HCT116 (cell line): ENCODE measurements at regions not wholly inside any gene's neighbourhood (a gene's known extent, or its start where the extent isn't known, plus 50 kb on each side); places are given as distances from the start of the nearest gene placed in this dataset.

ENCODE experiments used
- ATAC-seq: fragments of 200-7000 bp; cut with Tn5 transposase; 2 replicates; pipeline ENCODE4 v1.9.1; 2020; ENCODE audit warnings: mild to moderate bottlenecking, moderate library complexity
- BruUV-seq: library from RNA; stranded (reverse); fragments of 400-500 nt; replicated peaks from 2 replicates; lab custom pipeline; 2021; lab: Mats Ljungman, UMichigan
- CTCF ChIA-PET: fragments of 300-600 bp; sonication (Branson Sonifier 250); formaldehyde crosslinking; loops from one replicate; lab custom pipeline; 2021; ENCODE audit warnings: antibody characterized with exemption; lab: Charles Lee
- POLR2A ChIA-PET: fragments of 300-600, 350-600 bp; sonication (Branson Sonifier 250); formaldehyde crosslinking; loops from one replicate; lab custom pipeline; 2021; ENCODE audit warnings: antibody characterized with exemption; lab: Charles Lee
- RAD21 ChIA-PET, 2 experiments: fragments of 300-600 bp; sonication (Branson Sonifier 250); formaldehyde crosslinking; loops; one replicate each; lab custom pipeline; 2023; ENCODE audit warnings: low total read pairs in 2 of 2; ENCODE audit not compliant: uncharacterized antibody in 2 of 2, unreplicated experiment in 2 of 2, low non-redundant PET in 1 of 2; lab: Charles Lee
- DNase-seq: peaks from one replicate; pipeline ENCODE4 v3.0.0-alpha.2; 2010; ENCODE audit warnings: low read depth, low spot score
- H2AFZ ChIP-seq: fragments of 200-600 bp; shearing (Covaris generic), sonication (generic); 2 replicates; pipeline ENCODE4 v1.6.1; 2017; ENCODE audit warnings: low read depth, mixed run types, mixed read lengths, antibody characterized with exemption, low read length; ENCODE audit not compliant: poor library complexity, severe bottlenecking
- H3K27ac ChIP-seq: 2 replicates; pipeline ENCODE4 v1.5.1; 2012; ENCODE audit warnings: low read depth, low read length
- H3K27me3 ChIP-seq: fragments of 200-600 bp; sonication (generic); 2 replicates; pipeline ENCODE4 v1.6.1; 2016; ENCODE audit warnings: mixed run types, low read length, mixed read lengths; ENCODE audit not compliant: insufficient read depth
- H3K36me3 ChIP-seq, 2 experiments: fragments of 200-500 bp in 1 of 2; fragments of 200-600 bp in 1 of 2; sonication (Bioruptor generic) in 1 of 2; sonication (generic) in 1 of 2; 2 replicates each; pipeline versions ENCODE4 v1.5.1 to v1.6.1; 2014 to 2016; ENCODE audit warnings: low read length in 2 of 2, inconsistent platforms in 1 of 2, mixed read lengths in 1 of 2, mixed run types in 1 of 2; ENCODE audit not compliant: insufficient read depth in 2 of 2, control insufficient read depth in 1 of 2
- H3K4me1 ChIP-seq, 2 experiments: fragments of 200-600 bp in 1 of 2; sonication (generic) in 1 of 2; 2 replicates each; pipeline versions ENCODE4 v1.5.1 to v1.6.1; 2012 to 2017; ENCODE audit warnings: low read length in 2 of 2, inconsistent platforms in 1 of 2, mild to moderate bottlenecking in 1 of 2, mixed read lengths in 1 of 2, mixed run types in 1 of 2, moderate library complexity in 1 of 2; ENCODE audit not compliant: insufficient read depth in 2 of 2, control insufficient read depth in 1 of 2
- H3K4me2 ChIP-seq: fragments of 200-600 bp; sonication (generic); 2 replicates; pipeline ENCODE4 v1.6.1; 2017; ENCODE audit warnings: mixed run types, low read length, mixed read lengths
- H3K4me3 ChIP-seq, 2 experiments: fragments of 200-600 bp in 1 of 2; sonication (generic) in 1 of 2; replicated peaks in 1 of 2; 2 replicates each; pipeline ENCODE4 v1.5.1; 2011 to 2016; ENCODE audit warnings: low read length in 2 of 2, control low read depth in 1 of 2, low read depth in 1 of 2, mild to moderate bottlenecking in 1 of 2, mixed read lengths in 1 of 2, mixed run types in 1 of 2
- H3K79me2 ChIP-seq: fragments of 200-600 bp; sonication (generic); 2 replicates; pipeline ENCODE4 v1.6.1; 2017; ENCODE audit warnings: mild to moderate bottlenecking, mixed run types, low read length, moderate library complexity, mixed read lengths; ENCODE audit not compliant: insufficient read depth
- H3K9ac ChIP-seq: fragments of 200-600 bp; sonication (generic); 2 replicates; pipeline ENCODE4 v1.6.1; 2016; ENCODE audit warnings: low read length, mixed read lengths
- H3K9me2 ChIP-seq: fragments of 200-600 bp; sonication (generic), shearing (Covaris generic); 2 replicates; pipeline ENCODE4 v1.6.1; 2017; ENCODE audit warnings: mixed run types, mild to moderate bottlenecking, moderate library complexity; ENCODE audit not compliant: insufficient read depth
- H3K9me3 ChIP-seq, 2 experiments: fragments of 200-500 bp in 1 of 2; fragments of 200-600 bp in 1 of 2; sonication (Bioruptor generic) in 1 of 2; sonication (generic) in 1 of 2; 2 replicates each; pipeline ENCODE4 v1.6.1; 2014 to 2017; ENCODE audit warnings: low read length in 2 of 2, mixed read lengths in 2 of 2, inconsistent platforms in 1 of 2, low read depth in 1 of 2, mild to moderate bottlenecking in 1 of 2, mixed run types in 1 of 2, moderate library complexity in 1 of 2; ENCODE audit not compliant: control insufficient read depth in 1 of 2, insufficient read depth in 1 of 2
- H4K20me1 ChIP-seq: fragments of 200-600 bp; sonication (generic), shearing (Covaris generic); 2 replicates; pipeline ENCODE4 v1.6.1; 2017; ENCODE audit warnings: mixed run types, mild to moderate bottlenecking, moderate library complexity; ENCODE audit not compliant: insufficient read depth
- CEBPB ChIP-seq: IDR thresholded peaks from 2 replicates; pipeline ENCODE4 v1.6.1; 2012; ENCODE audit warnings: low read depth
- CTCF ChIP-seq, 3 experiments: fragments of 200-600 bp in 1 of 3; sonication (generic) in 1 of 3; IDR thresholded peaks in 2 of 3; conservative IDR thresholded peaks in 1 of 3; 2 replicates each; pipeline ENCODE4 v1.5.1; 2012 to 2017; ENCODE audit warnings: low read depth in 2 of 3, low read length in 2 of 3, antibody characterized with exemption in 1 of 3, borderline replicate concordance in 1 of 3, control low read depth in 1 of 3, mild to moderate bottlenecking in 1 of 3, mixed read lengths in 1 of 3, mixed run types in 1 of 3, moderate library complexity in 1 of 3; ENCODE audit not compliant: insufficient read depth in 1 of 3
- EGR1 ChIP-seq: IDR thresholded peaks from 2 replicates; pipeline ENCODE4 v1.6.1; 2012; ENCODE audit warnings: low read depth
- EZH2 ChIP-seq: fragments of 200-600 bp; sonication (generic); IDR thresholded peaks from 2 replicates; pipeline ENCODE4 v1.6.1; 2017; ENCODE audit warnings: antibody characterized with exemption, mixed run types
- EZH2phosphoT487 ChIP-seq: fragments of 200-600 bp; IDR thresholded peaks from 2 replicates; pipeline ENCODE4 v1.6.1; 2018; ENCODE audit warnings: antibody characterized with exemption, borderline replicate concordance
- MAX ChIP-seq: IDR thresholded peaks from 2 replicates; pipeline ENCODE4 v1.6.1; 2012
- POLR2AphosphoS5 ChIP-seq: IDR thresholded peaks from 2 replicates; pipeline ENCODE4 v1.6.1; 2011; ENCODE audit warnings: mild to moderate bottlenecking, low read depth, low read length, moderate library complexity
- RAD21 ChIP-seq: IDR thresholded peaks from 2 replicates; pipeline ENCODE4 v1.6.1; 2012; ENCODE audit warnings: low read depth, mild to moderate bottlenecking
- TCF7L2 ChIP-seq: IDR thresholded peaks from 2 replicates; pipeline ENCODE4 v1.7.0; 2011; ENCODE audit warnings: borderline replicate concordance, inconsistent platforms; ENCODE audit not compliant: insufficient read depth, insufficient read length; ENCODE audit errors: extremely low read depth
- ZNF274 ChIP-seq: fragments of 200-500 bp; sonication (Bioruptor generic); IDR thresholded peaks from 2 replicates; pipeline ENCODE4 v1.6.1; 2014; ENCODE audit warnings: mild to moderate bottlenecking, low read depth, low read length, inconsistent platforms
- intact Hi-C: fragments of 100-400 bp; cut with micrococcal nuclease; formaldehyde crosslinking; loops from 2 replicates; pipeline ENCODE4 v1.10.0; 2022
- TF ChIP-seq, protein P1 (sequence below): IDR thresholded peaks from 2 replicates; pipeline ENCODE4 v1.6.1; 2012

DNA sequence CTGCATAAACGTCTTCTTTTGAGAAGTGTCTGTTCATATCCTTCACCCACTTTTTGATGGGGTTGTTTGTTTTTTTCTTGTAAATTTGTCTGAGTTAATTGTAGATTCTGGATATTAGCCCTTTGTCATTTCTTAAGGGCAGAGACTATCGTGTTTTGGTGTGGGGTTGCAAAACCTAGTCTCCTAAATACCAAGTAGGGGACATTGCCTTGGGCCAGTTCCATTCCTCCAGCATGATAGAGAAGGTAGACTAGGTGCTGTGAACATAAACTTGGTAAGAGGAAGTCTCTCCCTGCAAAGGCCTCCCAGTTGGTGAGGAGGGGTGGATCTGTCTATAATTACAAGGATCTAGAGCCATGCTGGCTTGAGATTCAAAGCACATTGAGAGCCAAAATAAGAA is 390.7 kb downstream of the VRK1 start:
- H4K20me1 ChIP-seq, result no peaks in the 10 kb centered on the region
- H3K4me3 ChIP-seq, result no peak overlapping the region
- H3K36me3 ChIP-seq, result no peaks in the 10 kb centered on the region
- no peaks in the 10 kb centered on the region for H3K79me2 ChIP-seq
- TF ChIP-seq ZNF274 (no peak), CTCF (IDR thresholded peaks at IDR 0.05 in 2 of 3, conservative IDR thresholded peaks at IDR 0.05 in 1 of 3; ENCODE audit: borderline replicate concordance in 1 of 3, insufficient read depth in 1 of 3, low read depth in 2 of 3, low read length in 2 of 3) (no peak), POLR2AphosphoS5 (no peak), MAX (no peak), CEBPB (no peak), RAD21 (no peak), EZH2 (no peak), EZH2phosphoT487 (no peak), EGR1 (no peak), TCF7L2 (no peak)
- TF ChIP-seq, protein P1, sequence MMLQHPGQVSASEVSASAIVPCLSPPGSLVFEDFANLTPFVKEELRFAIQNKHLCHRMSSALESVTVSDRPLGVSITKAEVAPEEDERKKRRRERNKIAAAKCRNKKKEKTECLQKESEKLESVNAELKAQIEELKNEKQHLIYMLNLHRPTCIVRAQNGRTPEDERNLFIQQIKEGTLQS, result no peak
- TF ChIP-seq, all 23 proteins: peak for 0
- Histone ChIP-seq H3K27ac (no peak overlapping the region), H2AFZ (no peak overlapping the region), H3K4me2 (no peak overlapping the region), H3K9me2 (no peaks in the 10 kb centered on the region), H3K27me3 (no peaks in the 10 kb centered on the region), H3K4me1 (no peaks in the 10 kb centered on the region), H3K9ac (no peak overlapping the region), H3K9me3 (no peaks in the 10 kb centered on the region)
- ATAC-seq (no peak), DNase-seq (no peak)
- ChIA-PET POLR2A (no interaction called here), CTCF (no interaction called here), RAD21 (no interaction called here)
- no TSS peak for BruUV-seq
- intact Hi-C loops, result loop anchor here (10.0 kb wide), 1 partner anchor 527 kb away; no protein-coding TSS in a partner anchor
